Ascending aorta (tissue), 2 donors: ENCODE measurements at regions not wholly inside any gene's neighbourhood (a gene's known extent, or its start where the extent isn't known, plus 50 kb on each side); places are given as distances from the start of the nearest gene placed in this dataset.

Source experiments
- DNase-seq, 2 donors: peaks; one replicate each; pipeline ENCODE4 v3.0.0-alpha.2; 2019; ENCODE audit warnings: low spot score in 2 of 2
- H3K27ac ChIP-seq, 2 donors: fragments of 200-600 bp; sonication (generic); one replicate each; pipeline ENCODE4 v1.5.1; 2016 to 2017; ENCODE audit warnings: mild to moderate bottlenecking in 1 of 2
- H3K27me3 ChIP-seq: fragments of 200-600 bp; sonication (generic); one replicate; pipeline ENCODE4 v1.5.1; 2017
- H3K36me3 ChIP-seq, 2 donors: fragments of 200-600 bp; sonication (generic); one replicate each; pipeline ENCODE4 v1.5.1; 2016
- H3K4me1 ChIP-seq, 2 donors: fragments of 200-600 bp; sonication (generic); one replicate each; pipeline ENCODE4 v1.5.1; 2016 to 2017; ENCODE audit warnings: mild to moderate bottlenecking in 1 of 2
- H3K4me3 ChIP-seq, 2 donors: fragments of 200-600 bp; sonication (generic); one replicate each; pipeline ENCODE4 v1.5.1; 2016 to 2017; ENCODE audit warnings: mild to moderate bottlenecking in 1 of 2
- H3K9me3 ChIP-seq, 2 donors: fragments of 200-600 bp; sonication (generic); one replicate each; pipeline ENCODE4 v1.5.1; 2016
- intact Hi-C: fragments of 100-400 bp; cut with DNase I; formaldehyde crosslinking; loops from one replicate; pipeline ENCODE4 v1.15.1; 2023
- TF ChIP-seq, protein P1 (sequence below), 3 experiments: fragments of 200-600 bp in 2 of 3; fragments of 450-650 bp in 1 of 3; sonication (generic) in 2 of 3; IDR thresholded peaks; one replicate each; pipeline ENCODE4 v1.5.1; 2016 to 2019; ENCODE audit warnings: antibody characterized with exemption in 3 of 3, mild to moderate bottlenecking in 1 of 3, moderate library complexity in 1 of 3

DNA sequence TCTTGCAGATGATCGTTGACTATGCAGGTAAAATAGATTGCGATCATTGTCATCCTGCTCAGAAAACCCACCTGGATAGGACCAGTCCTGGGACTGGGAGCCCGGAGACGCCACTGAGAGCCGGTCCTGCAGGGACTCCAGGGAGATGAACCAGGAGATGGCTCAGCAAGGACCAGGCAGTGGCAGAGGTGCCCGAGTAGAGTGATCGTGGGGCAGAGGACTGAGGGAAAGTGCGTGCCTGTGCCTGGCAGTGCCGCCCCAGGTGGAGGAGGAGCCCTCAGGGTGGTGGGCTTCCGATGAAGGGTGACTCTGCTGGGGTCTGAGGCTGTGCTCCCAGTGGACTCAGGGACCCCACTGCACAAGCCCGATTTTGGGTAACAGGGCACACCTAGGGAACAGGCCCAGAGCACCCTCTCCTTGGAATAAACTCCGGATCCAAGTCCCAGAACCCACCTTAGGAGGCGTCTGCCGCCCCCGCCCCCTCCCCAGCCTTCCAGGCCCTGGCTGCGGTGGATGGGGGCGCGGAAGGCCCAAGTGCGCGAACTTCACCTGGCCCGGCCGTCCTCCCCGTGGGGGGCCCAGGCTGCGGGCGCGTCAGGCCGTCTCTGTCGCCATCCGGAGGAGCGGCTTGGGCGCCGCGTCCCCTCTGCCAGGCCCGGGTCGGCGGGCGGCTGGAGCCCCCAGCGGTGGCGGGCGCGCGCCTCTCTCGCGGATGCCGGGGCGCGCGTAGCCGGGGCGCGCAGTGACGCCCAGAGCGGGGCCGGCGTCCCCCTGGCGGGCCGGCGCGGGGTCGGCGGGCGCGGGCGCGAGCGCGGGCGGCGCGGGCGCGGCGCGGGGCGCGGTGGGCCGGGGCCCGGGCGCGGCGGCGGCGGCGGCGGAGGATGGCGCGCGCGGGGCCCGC, 1338.8 kb downstream of the BRD1 start:
- Histone ChIP-seq H3K36me3 (no peaks in the 10 kb centered on the region), H3K27me3 (peaks cover 13% of the 10 kb centered on the region), H3K9me3 (no peaks in the 10 kb centered on the region), H3K4me1 (no peaks in the 10 kb centered on the region), H3K27ac (no peak overlapping the region), H3K4me3 (no peak overlapping the region)
- intact Hi-C loops: no loop called here
- no peak for DNase-seq
- TF ChIP-seq, protein P1, sequence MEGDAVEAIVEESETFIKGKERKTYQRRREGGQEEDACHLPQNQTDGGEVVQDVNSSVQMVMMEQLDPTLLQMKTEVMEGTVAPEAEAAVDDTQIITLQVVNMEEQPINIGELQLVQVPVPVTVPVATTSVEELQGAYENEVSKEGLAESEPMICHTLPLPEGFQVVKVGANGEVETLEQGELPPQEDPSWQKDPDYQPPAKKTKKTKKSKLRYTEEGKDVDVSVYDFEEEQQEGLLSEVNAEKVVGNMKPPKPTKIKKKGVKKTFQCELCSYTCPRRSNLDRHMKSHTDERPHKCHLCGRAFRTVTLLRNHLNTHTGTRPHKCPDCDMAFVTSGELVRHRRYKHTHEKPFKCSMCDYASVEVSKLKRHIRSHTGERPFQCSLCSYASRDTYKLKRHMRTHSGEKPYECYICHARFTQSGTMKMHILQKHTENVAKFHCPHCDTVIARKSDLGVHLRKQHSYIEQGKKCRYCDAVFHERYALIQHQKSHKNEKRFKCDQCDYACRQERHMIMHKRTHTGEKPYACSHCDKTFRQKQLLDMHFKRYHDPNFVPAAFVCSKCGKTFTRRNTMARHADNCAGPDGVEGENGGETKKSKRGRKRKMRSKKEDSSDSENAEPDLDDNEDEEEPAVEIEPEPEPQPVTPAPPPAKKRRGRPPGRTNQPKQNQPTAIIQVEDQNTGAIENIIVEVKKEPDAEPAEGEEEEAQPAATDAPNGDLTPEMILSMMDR (IDR thresholded peaks at IDR 0.05): no peak

DNA sequence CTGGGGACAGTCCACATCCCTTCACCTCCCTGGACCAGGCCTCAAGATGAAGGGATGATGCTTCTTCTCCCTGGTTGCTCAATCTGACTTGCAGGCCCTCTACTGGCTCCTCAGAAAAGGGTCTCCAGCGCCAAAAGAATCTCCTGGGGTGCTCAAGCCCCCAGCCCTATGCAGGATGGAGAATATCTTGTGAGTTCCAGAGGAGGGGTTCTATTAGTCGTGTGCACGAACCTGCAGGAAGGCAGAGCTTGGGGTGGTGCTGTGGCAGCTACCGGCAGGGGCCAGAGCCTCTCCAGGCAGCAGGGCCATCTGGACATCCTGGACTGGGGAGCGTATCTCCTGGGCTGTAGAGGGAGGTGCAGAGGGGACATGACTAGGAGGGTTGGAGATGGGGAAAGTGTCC, 1339.5 kb downstream of the BRD1 start:
- TF ChIP-seq, protein P1 (IDR thresholded peaks at IDR 0.05): no peak
- intact Hi-C loops: no loop called here
- Histone ChIP-seq H3K4me1 (no peaks in the 10 kb centered on the region), H3K27ac (no peak overlapping the region), H3K9me3 (no peaks in the 10 kb centered on the region), H3K4me3 (no peak overlapping the region), H3K27me3 (peaks cover 13% of the 10 kb centered on the region), H3K36me3 (no peaks in the 10 kb centered on the region)
- no peak for DNase-seq

GRCh38 chr22:48486558-48486957, 1341.1 kb downstream of the BRD1 start:
- Histone ChIP-seq H3K27ac (no peak overlapping the region), H3K9me3 (no peaks in the 10 kb centered on the region), H3K27me3 (peaks cover 13% of the 10 kb centered on the region), H3K36me3 (no peaks in the 10 kb centered on the region), H3K4me3 (no peak overlapping the region), H3K4me1 (no peaks in the 10 kb centered on the region)
- no peak for DNase-seq
- TF ChIP-seq, protein P1 (IDR thresholded peaks at IDR 0.05): no peak
- intact Hi-C loops: no loop called here

DNA sequence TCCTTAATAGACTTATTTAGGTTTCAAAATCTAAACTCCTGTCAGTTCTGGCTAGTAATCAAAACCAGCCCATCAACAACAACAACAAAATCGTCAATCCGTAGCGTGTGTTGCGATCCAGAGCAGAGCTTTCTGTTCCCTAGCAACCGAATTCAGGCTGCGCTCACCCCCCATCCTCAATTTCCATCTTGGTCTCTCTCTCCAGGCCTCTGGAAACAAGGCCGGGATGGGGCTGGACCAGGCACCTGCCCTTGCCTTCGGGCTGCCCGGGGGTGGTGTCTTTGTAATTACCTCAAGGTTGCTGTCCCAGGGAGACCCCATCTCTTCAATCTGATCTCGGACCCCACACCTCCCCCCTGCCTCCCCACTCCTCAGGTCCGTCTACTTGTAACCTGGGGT, 1341.5 kb downstream of the BRD1 start:
- H3K4me3 ChIP-seq: no peak overlapping the region
- no peak for DNase-seq
- no peak overlapping the region for H3K27ac ChIP-seq
- H3K9me3 ChIP-seq: no peaks in the 10 kb centered on the region
- intact Hi-C loops: no loop called here
- peaks cover 13% of the 10 kb centered on the region for H3K27me3 ChIP-seq
- no peaks in the 10 kb centered on the region for H3K4me1 ChIP-seq
- TF ChIP-seq, protein P1 (IDR thresholded peaks at IDR 0.05): no peak
- H3K36me3 ChIP-seq: no peaks in the 10 kb centered on the region

DNA sequence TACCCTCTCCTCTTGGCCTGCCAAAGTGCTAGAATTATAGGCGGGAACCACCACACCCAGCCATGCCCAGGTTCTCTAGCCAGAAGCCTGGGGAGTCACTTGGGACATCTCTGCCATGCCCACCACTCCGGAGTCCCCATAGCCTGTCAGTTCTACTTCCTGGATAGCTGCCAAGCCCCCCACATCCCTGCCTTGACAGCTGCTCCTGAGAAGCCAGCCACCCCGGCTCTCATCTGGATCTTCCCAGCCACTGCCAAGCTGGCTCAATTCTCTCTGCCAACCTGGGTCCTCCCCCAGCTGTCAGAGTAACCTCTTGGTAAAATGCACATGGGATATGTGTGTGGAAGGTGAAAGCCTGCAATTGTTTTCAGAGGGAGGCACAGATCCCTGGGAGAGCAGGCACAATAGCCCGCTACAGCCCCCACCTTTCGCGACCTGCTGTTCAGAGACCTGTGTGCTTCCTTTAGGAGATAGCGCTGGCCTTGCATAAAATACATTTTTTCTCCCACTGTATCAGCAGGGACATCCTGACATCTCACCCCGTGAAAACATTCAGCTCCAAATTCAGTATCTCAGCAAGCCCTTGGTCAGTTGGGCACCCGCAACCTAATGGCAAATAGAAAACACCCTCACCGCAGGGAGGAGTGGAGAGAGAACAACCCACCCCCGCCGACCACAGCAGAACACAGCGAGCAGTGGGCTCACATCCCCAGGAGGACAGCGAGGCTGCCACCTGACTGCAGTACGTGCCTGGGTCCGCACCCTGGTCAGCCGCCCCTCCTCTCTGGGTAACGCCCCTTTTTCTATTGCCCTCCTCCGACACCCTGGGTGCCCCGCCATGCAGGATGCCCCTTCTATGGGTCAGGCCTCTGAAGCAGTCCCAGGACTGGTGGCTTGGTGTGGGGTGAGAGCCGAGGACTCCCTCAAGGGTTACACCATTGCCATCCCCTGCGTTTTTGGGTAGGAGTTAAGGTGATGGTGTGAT, 1342.2 kb downstream of the BRD1 start:
- TF ChIP-seq, protein P1 (IDR thresholded peaks at IDR 0.05): no peak

More for the DNA sequence above, 1342.2 kb downstream of the BRD1 start:
- H3K4me3 ChIP-seq: no peak overlapping the region
- DNase-seq: no peak
- H3K4me1 ChIP-seq: no peaks in the 10 kb centered on the region
- peaks cover 10% of the 10 kb centered on the region for H3K27me3 ChIP-seq
- intact Hi-C loops: no loop called here
- no peaks in the 10 kb centered on the region for H3K36me3 ChIP-seq
- no peaks in the 10 kb centered on the region for H3K9me3 ChIP-seq
- no peak overlapping the region for H3K27ac ChIP-seq
